GM13977 (cell line): ENCODE measurements at regions not wholly inside any gene's neighbourhood (a gene's known extent, or its start where the extent isn't known, plus 50 kb on each side); places are given as distances from the start of the nearest gene placed in this dataset.

Source experiments
- DNase-seq: peaks from one replicate; pipeline ENCODE4 v3.0.0; 2012; ENCODE audit warnings: low spot score
- in situ Hi-C: fragments of 300-500 bp; cut with MboI; formaldehyde crosslinking; loops from one replicate; pipeline ENCODE4 v1.12.0; 2022; ENCODE audit warnings: low sequenced_read_pairs, low pct_unique_long_range_greater_than_20kb, mixed read lengths, inconsistent platforms; ENCODE audit not compliant: unreplicated experiment
- TF ChIP-seq, protein P1 (sequence below): IDR thresholded peaks from 2 replicates; pipeline ENCODE4 v1.5.1; 2012; ENCODE audit warnings: mild to moderate bottlenecking, control low read depth; ENCODE audit not compliant: insufficient read depth; ENCODE audit errors: extremely low read depth, missing control alignments

- no peak for DNase-seq
- in situ Hi-C loops = no loop called here
- TF ChIP-seq, protein P1, sequence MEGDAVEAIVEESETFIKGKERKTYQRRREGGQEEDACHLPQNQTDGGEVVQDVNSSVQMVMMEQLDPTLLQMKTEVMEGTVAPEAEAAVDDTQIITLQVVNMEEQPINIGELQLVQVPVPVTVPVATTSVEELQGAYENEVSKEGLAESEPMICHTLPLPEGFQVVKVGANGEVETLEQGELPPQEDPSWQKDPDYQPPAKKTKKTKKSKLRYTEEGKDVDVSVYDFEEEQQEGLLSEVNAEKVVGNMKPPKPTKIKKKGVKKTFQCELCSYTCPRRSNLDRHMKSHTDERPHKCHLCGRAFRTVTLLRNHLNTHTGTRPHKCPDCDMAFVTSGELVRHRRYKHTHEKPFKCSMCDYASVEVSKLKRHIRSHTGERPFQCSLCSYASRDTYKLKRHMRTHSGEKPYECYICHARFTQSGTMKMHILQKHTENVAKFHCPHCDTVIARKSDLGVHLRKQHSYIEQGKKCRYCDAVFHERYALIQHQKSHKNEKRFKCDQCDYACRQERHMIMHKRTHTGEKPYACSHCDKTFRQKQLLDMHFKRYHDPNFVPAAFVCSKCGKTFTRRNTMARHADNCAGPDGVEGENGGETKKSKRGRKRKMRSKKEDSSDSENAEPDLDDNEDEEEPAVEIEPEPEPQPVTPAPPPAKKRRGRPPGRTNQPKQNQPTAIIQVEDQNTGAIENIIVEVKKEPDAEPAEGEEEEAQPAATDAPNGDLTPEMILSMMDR = no peak
These were observed 85.7 kb upstream of the ETS2 start for GRCh38 chr21:38720074-38720473.

GRCh38 chr21:38721055-38721454, 84.7 kb upstream of the ETS2 start:
- TF ChIP-seq, protein P1 = no peak
- no peak for DNase-seq
- in situ Hi-C loops = no loop called here

- in situ Hi-C loops = no loop called here
- DNase-seq = no peak
- TF ChIP-seq, protein P1 = no peak
These were observed 83.8 kb upstream of the ETS2 start for GRCh38 chr21:38721958-38722357.

DNA sequence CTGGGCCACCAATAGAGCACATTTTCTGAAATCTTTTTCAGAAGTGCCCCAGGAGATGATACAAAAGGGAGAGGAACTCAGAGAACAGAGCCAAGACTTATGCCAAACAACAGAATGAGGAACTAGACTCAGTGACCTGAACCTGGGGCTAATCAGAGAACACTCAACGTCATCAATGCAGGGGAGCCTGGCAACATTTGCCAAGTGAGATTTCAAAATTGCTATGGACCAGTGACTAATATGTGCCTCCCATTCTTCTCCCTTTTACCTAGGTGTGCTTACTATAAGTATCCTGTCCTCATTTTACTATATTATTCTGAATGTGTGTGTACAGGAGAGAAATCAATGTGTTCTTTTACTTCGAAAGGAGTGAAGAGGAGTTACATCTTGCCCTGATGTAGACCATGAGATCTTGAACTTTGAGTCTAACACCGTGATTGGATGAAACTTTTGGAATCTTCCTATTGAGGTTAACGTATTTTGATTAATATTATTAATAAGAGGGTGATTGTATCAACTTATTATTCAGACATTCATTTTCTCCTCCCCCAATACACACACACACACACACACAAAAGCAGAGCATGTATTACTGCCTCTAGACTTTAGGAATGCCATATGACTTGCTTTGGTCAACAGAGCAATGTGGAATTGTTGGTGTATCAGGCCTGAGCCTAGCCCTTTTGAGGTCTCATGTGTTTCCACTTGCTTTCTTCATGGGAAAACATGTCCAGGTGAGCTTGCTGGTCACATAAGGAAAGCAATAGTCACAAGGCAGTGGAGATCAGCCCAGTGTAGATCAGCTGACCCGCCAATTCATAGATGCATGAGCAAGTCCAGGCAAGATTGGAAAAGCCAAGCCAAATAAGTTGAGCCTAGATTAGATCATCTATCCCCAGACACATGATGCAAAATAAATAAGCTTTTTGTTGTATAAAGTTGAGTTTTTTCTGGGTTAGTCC, 80.3 kb upstream of the ETS2 start:
- in situ Hi-C loops = loop anchor here (25.0 kb wide), 1 partner anchor 412 kb away; no protein-coding TSS in a partner anchor
- TF ChIP-seq, protein P1 = no peak

GRCh38 chr21:38726482-38726881, 79.2 kb upstream of the ETS2 start:
- DNase-seq = no peak
- TF ChIP-seq, protein P1 = no peak
- in situ Hi-C loops = loop anchor here (25.0 kb wide), 1 partner anchor 411 kb away; no protein-coding TSS in a partner anchor

More for the DNA sequence above, 80.3 kb upstream of the ETS2 start:
- DNase-seq = no peak

DNA sequence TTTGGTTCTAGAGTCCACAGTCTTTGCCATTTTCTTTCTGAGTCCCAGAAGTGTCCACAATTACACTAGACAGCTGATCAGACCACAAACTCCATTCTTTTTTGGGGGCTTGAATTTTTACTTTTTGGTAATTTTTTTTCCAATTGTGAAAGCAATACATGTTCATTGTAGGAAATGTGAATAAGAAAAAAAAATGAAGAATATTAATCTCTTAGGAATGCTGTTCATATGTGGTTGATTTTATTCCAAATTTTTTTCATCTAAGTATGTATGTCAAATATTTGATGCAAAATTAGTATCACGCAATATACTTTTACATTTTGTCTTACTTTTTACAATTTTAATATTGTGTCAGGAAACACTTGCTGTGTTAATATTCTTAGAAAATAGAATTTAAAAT, 76.4 kb upstream of the ETS2 start:
- no peak for DNase-seq
- in situ Hi-C loops = loop anchor here (25.0 kb wide), 1 partner anchor 408 kb away; no protein-coding TSS in a partner anchor
- TF ChIP-seq, protein P1 = no peak
